OCI-M1 (cell line): ENCODE measurements at regions not wholly inside any gene's neighbourhood (a gene's known extent, or its start where the extent isn't known, plus 50 kb on each side); places are given as distances from the start of the nearest gene placed in this dataset.
A peak's percentile ranks its signal among the peaks of the same experiment; 100 is the strongest.

Experiments
- DNase-seq: peaks from one replicate; lab custom pipeline; 2025; lab: John Stamatoyannopoulos, UW

- DNase-seq = no peak
These were observed 168.4 kb downstream of the RND3 start for GRCh38 chr2:150319085-150319484.

GRCh38 chr2:150312271-150312670 is 175.2 kb downstream of the RND3 start:
- no peak for DNase-seq

- DNase-seq = no peak
These were observed 178.0 kb downstream of the RND3 start for GRCh38 chr2:150309311-150310080.

GRCh38 chr2:150307258-150307657 is 180.2 kb downstream of the RND3 start:
- DNase-seq = no peak

GRCh38 chr2:150303281-150303680 is 184.2 kb downstream of the RND3 start:
- peak; percentile 70 for DNase-seq

GRCh38 chr2:150298571-150299305 is 188.7 kb downstream of the RND3 start:
- no peak for DNase-seq

- no peak for DNase-seq
These were observed 190.5 kb downstream of the RND3 start for GRCh38 chr2:150296770-150297546.

GRCh38 chr2:150295544-150295943 is 191.9 kb downstream of the RND3 start:
- no peak for DNase-seq

GRCh38 chr2:150293771-150294170 is 193.7 kb downstream of the RND3 start:
- no peak for DNase-seq

GRCh38 chr2:150292807-150293206 is 194.7 kb downstream of the RND3 start:
- DNase-seq = no peak

- DNase-seq = no peak
These were observed 195.3 kb downstream of the RND3 start for GRCh38 chr2:150292192-150292591.

GRCh38 chr2:150286730-150287362 is 200.6 kb downstream of the RND3 start:
- no peak for DNase-seq

- no peak for DNase-seq
These were observed 203.4 kb downstream of the RND3 start for GRCh38 chr2:150284116-150284515.

- no peak for DNase-seq
These were observed 204.6 kb downstream of the RND3 start for GRCh38 chr2:150282771-150283371.

GRCh38 chr2:150282357-150282756 is 205.1 kb downstream of the RND3 start:
- no peak for DNase-seq

- no peak for DNase-seq
These were observed 207.2 kb downstream of the RND3 start for GRCh38 chr2:150280231-150280630.

GRCh38 chr2:150279686-150280085 is 207.8 kb downstream of the RND3 start:
- DNase-seq = no peak

- no peak for DNase-seq
These were observed 210.7 kb downstream of the RND3 start for GRCh38 chr2:150276737-150277136.

GRCh38 chr2:150274108-150274507 is 213.4 kb downstream of the RND3 start:
- DNase-seq = no peak

- no peak for DNase-seq
These were observed 215.3 kb downstream of the RND3 start for GRCh38 chr2:150271952-150272802.
